Coronary artery (tissue), 2 donors: ENCODE measurements at regions not wholly inside any gene's neighbourhood (a gene's known extent, or its start where the extent isn't known, plus 50 kb on each side); places are given as distances from the start of the nearest gene placed in this dataset.

Experiments
- DNase-seq: peaks from one replicate; pipeline ENCODE4 v3.0.0-alpha.2; 2017; ENCODE audit warnings: low spot score
- H3K27ac ChIP-seq, 2 donors: fragments of 200-600 bp; sonication (generic); one replicate each; pipeline ENCODE4 v1.5.1; 2016 to 2019
- H3K4me3 ChIP-seq: fragments of 200-600 bp; sonication (generic); 2 replicates; pipeline ENCODE4 v1.5.1; 2016; ENCODE audit warnings: mild to moderate bottlenecking, moderate library complexity
- CTCF ChIP-seq: fragments of 200-600 bp; sonication (generic); IDR thresholded peaks from one replicate; pipeline ENCODE4 v1.5.1; 2019; ENCODE audit warnings: antibody characterized with exemption

GRCh38 chr1:36614991-36615390 lies 132.3 kb upstream of the CSF3R start:
- H3K4me3 ChIP-seq = no peak overlapping the region
- no peak overlapping the region for H3K27ac ChIP-seq
- DNase-seq = no peak
- TF ChIP-seq CTCF = no peak

- H3K27ac ChIP-seq = no peak overlapping the region
- no peak overlapping the region for H3K4me3 ChIP-seq
- no peak for TF ChIP-seq CTCF
- DNase-seq = no peak
These were observed 131.9 kb upstream of the CSF3R start for GRCh38 chr1:36614571-36614970.

- Histone ChIP-seq H3K4me3 (no peak overlapping the region), H3K27ac (no peak overlapping the region)
- no peak for DNase-seq
- TF ChIP-seq CTCF = no peak
These were observed 131.0 kb upstream of the CSF3R start for GRCh38 chr1:36613721-36614120.

GRCh38 chr1:36612881-36613280 lies 130.2 kb upstream of the CSF3R start:
- Histone ChIP-seq H3K27ac (no peak overlapping the region), H3K4me3 (no peak overlapping the region)
- TF ChIP-seq CTCF = no peak
- DNase-seq = no peak

- no peak overlapping the region for H3K27ac ChIP-seq
- DNase-seq = no peak
- TF ChIP-seq CTCF = no peak
- no peak overlapping the region for H3K4me3 ChIP-seq
These were observed 129.4 kb upstream of the CSF3R start for GRCh38 chr1:36612121-36612520.

GRCh38 chr1:36609241-36610027 lies 126.7 kb upstream of the CSF3R start:
- H3K4me3 ChIP-seq = no peak overlapping the region
- no peak for TF ChIP-seq CTCF
- no peak for DNase-seq
- no peak overlapping the region for H3K27ac ChIP-seq

- DNase-seq = no peak
- no peak for TF ChIP-seq CTCF
- no peak overlapping the region for H3K4me3 ChIP-seq
- H3K27ac ChIP-seq = no peak overlapping the region
These were observed 125.6 kb upstream of the CSF3R start for GRCh38 chr1:36608272-36608671.
